GM15510 (cell line): ENCODE measurements at regions not wholly inside any gene's neighbourhood (a gene's known extent, or its start where the extent isn't known, plus 50 kb on each side); places are given as distances from the start of the nearest gene placed in this dataset.

Experiments used
- POLR2A ChIP-seq: IDR thresholded peaks from 3 replicates; pipeline ENCODE4 v1.6.1; 2011; ENCODE audit warnings: borderline replicate concordance; ENCODE audit not compliant: insufficient read length; ENCODE audit errors: extremely low read depth

- TF ChIP-seq POLR2A = no peak
Measured at GRCh38 chr1:199953651-199954050, 73.9 kb upstream of the NR5A2 start.

- no peak for TF ChIP-seq POLR2A
Measured at GRCh38 chr1:199954699-199955098, 72.8 kb upstream of the NR5A2 start.

- no peak for TF ChIP-seq POLR2A
Measured at GRCh38 chr1:199955235-199955634, 72.3 kb upstream of the NR5A2 start.

- no peak for TF ChIP-seq POLR2A
Measured at GRCh38 chr1:199956005-199956404, 71.5 kb upstream of the NR5A2 start.

- TF ChIP-seq POLR2A = no peak
Measured at GRCh38 chr1:199959033-199959774, 68.3 kb upstream of the NR5A2 start.

DNA sequence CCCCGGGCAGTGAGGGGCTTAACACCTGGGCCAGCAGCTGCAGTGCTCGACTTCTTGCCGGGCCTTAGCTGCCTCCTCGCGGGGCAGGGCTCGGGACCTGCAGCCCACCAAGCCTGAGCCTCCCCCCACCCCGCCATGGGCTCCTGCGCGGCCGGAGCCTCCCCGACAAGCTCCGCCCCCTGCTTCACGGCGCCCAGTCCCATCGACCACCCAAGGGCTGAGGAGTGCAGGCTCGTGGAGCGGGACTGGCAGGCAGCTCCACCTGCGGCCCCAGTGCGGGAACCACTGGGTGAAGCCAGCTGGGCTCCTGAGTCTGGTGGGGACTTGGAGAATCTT is 67.8 kb upstream of the NR5A2 start:
- TF ChIP-seq POLR2A = no peak

GRCh38 chr1:199970125-199970524 is 57.4 kb upstream of the NR5A2 start:
- TF ChIP-seq POLR2A = no peak

DNA sequence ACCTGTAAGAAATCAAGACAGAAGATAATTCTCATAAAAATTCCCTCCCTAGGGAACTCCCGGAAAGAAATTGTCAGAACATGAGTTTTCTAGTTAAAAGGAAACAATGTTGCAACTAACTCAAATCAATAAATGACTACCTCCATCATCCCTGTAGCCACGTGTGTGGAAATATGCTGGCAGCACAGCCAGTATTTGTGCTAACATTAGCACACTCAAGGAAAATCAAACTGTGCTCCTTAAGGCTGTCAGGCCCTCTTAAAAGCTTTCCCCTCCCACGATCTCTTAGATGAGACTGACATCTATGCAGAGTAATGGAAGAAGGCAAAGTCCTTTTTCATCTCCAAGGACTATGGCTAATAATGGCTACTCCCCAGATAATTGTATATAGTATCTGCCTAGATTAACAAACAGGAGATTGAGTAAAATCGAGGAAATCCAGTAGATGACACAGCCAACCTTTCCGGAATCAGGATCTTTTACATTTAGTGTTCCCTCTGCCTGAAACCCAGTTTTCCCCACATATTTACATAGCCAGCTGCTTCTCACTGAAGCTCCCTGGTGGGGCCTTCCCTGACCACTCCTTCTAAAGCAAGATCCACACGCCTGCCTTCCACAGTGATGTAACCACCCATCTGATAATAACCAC is 50.9 kb upstream of the NR5A2 start:
- no peak for TF ChIP-seq POLR2A
